Activated naive CD8-positive, alpha-beta T cell treated with anti-CD3 and anti-CD28 coated beads for 36 hours (primary cell): ENCODE measurements at regions not wholly inside any gene's neighbourhood (a gene's known extent, or its start where the extent isn't known, plus 50 kb on each side); places are given as distances from the start of the nearest gene placed in this dataset.
A peak's percentile ranks its signal among the peaks of the same experiment; 100 is the strongest.
"Not testable (repeated sequence)": the region's sequence is repeated elsewhere in the genome, so short reads cannot be mapped to it uniquely, and the experiment has no call there.

Source experiments
- DNase-seq: peaks from one replicate; pipeline ENCODE4 v3.0.0; 2021
- H3K27ac Mint-ChIP-seq: one replicate; pipeline ENCODE4 v1.8.0; 2022; ENCODE audit warnings: mild to moderate bottlenecking, moderate library complexity, mixed read lengths
- H3K27me3 Mint-ChIP-seq: one replicate; pipeline ENCODE4 v1.8.0; 2022; ENCODE audit warnings: mild to moderate bottlenecking, mixed read lengths
- H3K36me3 Mint-ChIP-seq: one replicate; pipeline ENCODE4 v1.8.0; 2021; ENCODE audit warnings: mild to moderate bottlenecking, mixed read lengths
- H3K4me1 Mint-ChIP-seq: one replicate; pipeline ENCODE4 v1.8.0; 2021; ENCODE audit warnings: mixed read lengths
- H3K4me3 Mint-ChIP-seq: one replicate; pipeline ENCODE4 v1.8.0; 2022; ENCODE audit warnings: mild to moderate bottlenecking, moderate library complexity, mixed read lengths
- H3K9me3 Mint-ChIP-seq: one replicate; pipeline ENCODE4 v1.8.0; 2022; ENCODE audit warnings: mixed read lengths

DNA sequence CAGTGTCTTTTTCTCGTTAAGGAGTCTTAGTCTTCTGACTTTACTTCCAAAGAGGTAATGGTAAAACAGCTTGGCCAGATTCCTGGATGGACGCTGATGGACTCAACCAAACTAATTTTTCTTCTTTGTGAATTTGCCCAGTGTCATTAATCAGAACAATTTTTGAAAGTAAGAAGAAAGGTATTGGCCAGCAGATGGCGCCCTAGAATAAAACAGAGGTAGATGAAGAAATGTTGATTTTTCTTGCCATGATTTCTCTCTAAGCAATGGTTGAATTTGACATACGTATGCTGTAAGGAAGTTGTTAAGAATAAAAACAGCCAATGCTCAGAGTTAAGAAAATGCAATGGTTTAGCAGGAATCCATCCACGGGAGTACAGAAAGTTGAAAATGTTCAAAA, 500.0 kb downstream of the DIRAS2 start:
- H3K36me3 Mint-ChIP-seq, result no peaks in the 10 kb centered on the region
- H3K4me3 Mint-ChIP-seq, result no peak overlapping the region
- peaks cover 23% of the 10 kb centered on the region for H3K27me3 Mint-ChIP-seq
- H3K4me1 Mint-ChIP-seq, result peaks cover 5% of the 10 kb centered on the region
- H3K27ac Mint-ChIP-seq, result no peak overlapping the region
- H3K9me3 Mint-ChIP-seq, result peaks cover 1% of the 10 kb centered on the region
- peak; percentile 7 for DNase-seq

DNA sequence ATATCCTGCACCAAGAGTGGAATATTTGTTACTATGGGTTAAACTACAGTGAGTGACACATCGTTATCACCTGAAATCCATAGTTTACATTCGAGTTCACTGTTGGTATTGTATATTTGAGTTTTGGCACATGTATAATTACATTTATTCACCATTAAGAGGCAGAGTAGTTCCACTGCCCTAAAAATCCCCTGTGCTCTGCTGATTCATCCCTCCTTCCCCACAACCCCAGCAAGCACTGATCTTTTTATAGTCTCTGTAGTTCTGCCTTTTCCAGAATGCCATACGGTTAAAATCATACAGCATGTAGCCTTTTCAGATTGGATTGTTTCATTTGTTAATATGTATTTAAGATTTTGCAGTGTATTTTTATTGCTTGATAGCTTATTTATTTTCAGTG, 495.2 kb downstream of the DIRAS2 start:
- Mint-ChIP-seq H3K4me3 (no peak overlapping the region), H3K9me3 (peaks cover 3% of the 10 kb centered on the region), H3K36me3 (no peaks in the 10 kb centered on the region), H3K4me1 (peaks cover 3% of the 10 kb centered on the region), H3K27me3 (peaks cover 16% of the 10 kb centered on the region), H3K27ac (no peak overlapping the region)
- DNase-seq, result no peak

DNA sequence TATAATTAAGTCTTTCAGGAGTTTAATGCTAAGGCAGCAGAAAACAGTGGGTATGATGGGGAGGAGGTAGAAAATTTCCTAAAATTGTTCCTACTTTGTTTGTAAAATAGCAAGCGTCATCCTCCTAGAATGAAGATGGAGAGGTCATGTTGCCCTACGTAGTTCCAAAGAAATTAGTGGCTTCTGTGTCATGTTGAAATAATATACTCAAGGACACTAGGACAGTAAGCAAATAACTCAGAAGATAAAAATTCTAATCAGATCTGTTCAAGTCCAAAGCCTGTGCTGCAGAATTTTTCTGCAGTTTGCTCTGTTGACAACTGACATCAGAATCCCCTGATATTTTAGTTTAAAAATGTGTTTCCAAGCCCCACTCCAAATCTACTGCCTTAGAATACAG, 486.3 kb downstream of the DIRAS2 start:
- Mint-ChIP-seq H3K36me3 (no peaks in the 10 kb centered on the region), H3K4me3 (no peak overlapping the region), H3K9me3 (peaks cover 2% of the 10 kb centered on the region)

DNA sequence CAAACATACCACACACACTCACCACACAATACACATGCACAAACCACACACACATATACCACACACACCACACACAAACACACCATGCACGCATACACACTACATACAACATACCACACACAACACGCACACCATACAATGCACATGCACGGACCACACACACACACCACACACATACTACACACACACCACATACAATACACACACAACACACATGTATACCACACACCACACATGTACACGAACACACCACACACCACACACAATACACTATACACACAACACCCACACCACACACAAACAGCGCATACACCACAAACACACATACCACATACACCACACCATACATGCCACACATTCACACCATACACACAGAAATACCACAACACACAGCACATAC, 480.3 kb downstream of the DIRAS2 start:
- DNase-seq, result no peak
- Mint-ChIP-seq H3K4me3 (no peak overlapping the region), H3K9me3 (no peaks in the 10 kb centered on the region), H3K36me3 (no peaks in the 10 kb centered on the region), H3K27me3 (no peaks in the 10 kb centered on the region), H3K4me1 (peaks cover 5% of the 10 kb centered on the region), H3K27ac (no peak overlapping the region)

More for the DNA sequence above, 486.3 kb downstream of the DIRAS2 start:
- Mint-ChIP-seq H3K4me1 (no peaks in the 10 kb centered on the region), H3K27ac (no peak overlapping the region), H3K27me3 (no peaks in the 10 kb centered on the region)
- DNase-seq, result no peak

DNA sequence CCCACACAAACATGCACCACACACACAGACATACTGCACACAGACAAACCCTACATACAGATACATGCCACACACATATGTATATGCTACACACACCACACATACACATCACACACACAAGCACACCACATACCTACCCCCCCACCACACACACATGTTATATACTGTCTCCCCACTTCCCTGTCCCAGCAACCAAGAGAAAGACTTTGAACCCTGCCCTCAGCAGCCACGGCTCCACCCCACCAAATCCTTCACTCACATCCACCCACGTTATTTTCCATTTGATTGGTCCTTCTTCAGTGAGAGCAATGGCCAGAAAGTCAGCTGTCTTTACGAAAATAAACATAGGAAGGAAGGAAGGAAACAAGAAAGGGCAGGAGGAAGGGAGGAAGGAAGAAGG, 479.8 kb downstream of the DIRAS2 start:
- Mint-ChIP-seq H3K27ac (no peak overlapping the region), H3K4me1 (peaks cover 5% of the 10 kb centered on the region), H3K4me3 (no peak overlapping the region), H3K27me3 (no peaks in the 10 kb centered on the region), H3K9me3 (no peaks in the 10 kb centered on the region), H3K36me3 (no peaks in the 10 kb centered on the region)
- DNase-seq, result no peak

- Mint-ChIP-seq H3K27ac (no peak overlapping the region), H3K36me3 (no peaks in the 10 kb centered on the region), H3K27me3 (no peaks in the 10 kb centered on the region), H3K9me3 (no peaks in the 10 kb centered on the region), H3K4me3 (no peak overlapping the region), H3K4me1 (peaks cover 5% of the 10 kb centered on the region)
- no peak for DNase-seq
Observed at GRCh38 chr9:90165281-90165680, 477.3 kb downstream of the DIRAS2 start.

DNA sequence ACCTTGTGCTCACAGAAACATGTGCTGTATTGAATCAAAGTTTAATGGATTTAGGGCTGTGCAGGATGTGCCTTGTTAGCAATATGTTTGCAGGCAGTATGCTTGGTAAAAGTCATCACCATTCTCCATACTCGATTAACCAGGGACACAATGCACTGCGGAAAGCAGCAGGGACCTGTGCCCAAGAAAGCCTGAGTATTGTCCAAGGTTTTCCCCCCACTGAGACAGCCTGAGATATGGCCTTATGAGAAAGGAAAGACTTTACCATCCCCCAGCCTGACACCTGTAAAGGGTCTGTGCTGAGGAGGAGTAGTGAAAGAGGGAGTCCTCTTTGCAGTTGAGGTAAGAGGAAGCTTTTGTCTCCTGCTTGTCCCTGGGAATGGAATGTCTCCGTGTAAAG, 476.2 kb downstream of the DIRAS2 start:
- H3K27ac Mint-ChIP-seq, H3K36me3 Mint-ChIP-seq, H3K4me3 Mint-ChIP-seq, H3K9me3 Mint-ChIP-seq, DNase-seq, H3K27me3 Mint-ChIP-seq, H3K4me1 Mint-ChIP-seq: not testable (repeated sequence)

DNA sequence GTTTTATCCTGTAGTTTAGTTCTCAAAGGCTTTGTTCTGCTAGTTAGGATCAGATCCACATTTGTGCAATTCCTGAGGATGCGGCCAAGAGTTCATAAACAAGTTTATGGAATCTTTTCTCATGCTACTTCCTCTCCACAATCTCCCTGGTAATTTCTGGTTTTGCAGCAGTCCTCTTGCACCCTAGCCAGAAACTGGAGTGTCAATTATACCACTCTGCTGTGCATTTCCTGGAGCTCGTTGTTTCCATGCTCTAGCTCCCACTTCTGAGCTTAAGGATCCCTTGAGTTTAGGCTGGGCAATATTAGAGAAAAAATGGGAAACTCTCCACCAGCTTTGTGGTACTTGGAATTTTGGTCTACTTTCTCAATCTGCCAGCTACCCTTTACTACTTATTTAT, 474.7 kb downstream of the DIRAS2 start:
- DNase-seq, result no peak
- H3K4me1 Mint-ChIP-seq, result no peaks in the 10 kb centered on the region
- H3K27ac Mint-ChIP-seq, result no peak overlapping the region
- H3K4me3 Mint-ChIP-seq, result no peak overlapping the region
- H3K9me3 Mint-ChIP-seq, result peaks cover 9% of the 10 kb centered on the region
- H3K27me3 Mint-ChIP-seq, result no peaks in the 10 kb centered on the region
- peaks cover 2% of the 10 kb centered on the region for H3K36me3 Mint-ChIP-seq

DNA sequence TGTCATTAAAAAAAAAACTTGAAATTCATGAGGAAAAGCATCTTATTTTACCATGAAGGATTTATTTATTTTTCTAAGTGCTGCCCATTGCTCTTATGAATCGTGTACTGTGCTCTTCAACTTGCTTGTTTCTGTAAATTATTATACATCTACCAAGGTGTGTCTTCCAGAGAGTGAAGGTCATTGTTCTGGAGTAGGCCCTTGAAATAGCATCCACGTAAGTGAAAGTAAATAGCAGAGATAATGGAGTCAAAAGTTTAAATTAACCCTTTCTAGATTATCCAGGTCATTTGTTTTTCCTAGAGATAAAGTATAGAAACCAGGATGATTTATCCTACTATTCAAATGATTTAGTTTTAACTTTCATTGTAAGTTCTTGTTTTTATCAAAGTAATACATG, 473.1 kb downstream of the DIRAS2 start:
- Mint-ChIP-seq H3K27ac (no peak overlapping the region), H3K36me3 (peaks cover 2% of the 10 kb centered on the region), H3K4me1 (no peaks in the 10 kb centered on the region), H3K9me3 (peaks cover 9% of the 10 kb centered on the region), H3K4me3 (no peak overlapping the region), H3K27me3 (no peaks in the 10 kb centered on the region)
- no peak for DNase-seq

DNA sequence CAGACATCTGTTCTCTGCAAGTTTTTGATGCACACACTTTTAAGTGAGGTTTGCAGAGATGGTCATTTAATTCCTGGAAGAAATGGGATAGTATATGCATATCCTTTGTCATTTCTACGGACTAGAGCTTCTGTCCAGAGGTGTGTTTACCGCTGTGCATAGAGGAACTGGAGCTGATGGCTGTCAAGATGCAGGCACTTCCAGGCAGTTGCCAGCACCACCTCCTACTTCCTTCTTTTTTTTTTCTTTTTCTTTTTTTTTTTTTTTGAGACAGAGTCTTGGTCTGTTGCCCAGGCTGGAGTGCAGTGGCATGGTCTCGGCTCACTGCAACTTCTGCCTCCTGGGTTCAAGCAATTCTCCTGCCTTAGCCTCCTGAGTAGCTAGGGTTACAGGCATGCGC, 468.7 kb downstream of the DIRAS2 start:
- H3K36me3 Mint-ChIP-seq, H3K4me3 Mint-ChIP-seq, H3K9me3 Mint-ChIP-seq, H3K27ac Mint-ChIP-seq, H3K4me1 Mint-ChIP-seq, DNase-seq, H3K27me3 Mint-ChIP-seq: not testable (repeated sequence)

GRCh38 chr9:90174346-90174745, 468.3 kb downstream of the DIRAS2 start:
- H3K27ac Mint-ChIP-seq, DNase-seq, H3K27me3 Mint-ChIP-seq, H3K36me3 Mint-ChIP-seq, H3K9me3 Mint-ChIP-seq, H3K4me1 Mint-ChIP-seq, H3K4me3 Mint-ChIP-seq: not testable (repeated sequence)

GRCh38 chr9:90175257-90175656, 467.4 kb downstream of the DIRAS2 start:
- Mint-ChIP-seq H3K27ac (no peak overlapping the region), H3K36me3 (peaks cover 2% of the 10 kb centered on the region), H3K4me3 (no peak overlapping the region), H3K4me1 (no peaks in the 10 kb centered on the region), H3K27me3 (no peaks in the 10 kb centered on the region), H3K9me3 (peaks cover 9% of the 10 kb centered on the region)
- DNase-seq, result no peak

DNA sequence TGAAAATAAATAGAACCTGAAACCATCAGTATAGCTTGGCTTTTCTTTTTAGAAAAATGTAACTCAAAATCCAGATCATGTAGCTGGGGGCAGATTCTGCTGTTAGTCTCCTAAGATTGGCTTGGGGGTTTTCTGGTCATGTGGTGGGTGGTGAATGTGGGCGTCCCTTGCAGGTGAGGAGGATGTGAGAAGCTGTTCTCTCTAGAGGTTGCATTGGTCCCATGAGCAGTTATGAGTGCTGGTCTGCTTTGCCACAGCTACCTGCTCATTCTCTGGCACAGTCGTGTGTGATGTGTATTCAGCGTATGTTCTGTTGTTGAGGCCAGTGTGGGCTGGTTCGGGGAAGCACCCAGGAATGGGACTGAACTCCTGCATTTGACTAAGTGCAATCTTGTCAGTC, 466.8 kb downstream of the DIRAS2 start:
- no peak for DNase-seq
- H3K4me3 Mint-ChIP-seq, result no peak overlapping the region
- H3K36me3 Mint-ChIP-seq, result peaks cover under 1% of the 10 kb centered on the region
- H3K4me1 Mint-ChIP-seq, result no peaks in the 10 kb centered on the region
- no peaks in the 10 kb centered on the region for H3K27me3 Mint-ChIP-seq
- H3K27ac Mint-ChIP-seq, result no peak overlapping the region
- peaks cover 7% of the 10 kb centered on the region for H3K9me3 Mint-ChIP-seq

DNA sequence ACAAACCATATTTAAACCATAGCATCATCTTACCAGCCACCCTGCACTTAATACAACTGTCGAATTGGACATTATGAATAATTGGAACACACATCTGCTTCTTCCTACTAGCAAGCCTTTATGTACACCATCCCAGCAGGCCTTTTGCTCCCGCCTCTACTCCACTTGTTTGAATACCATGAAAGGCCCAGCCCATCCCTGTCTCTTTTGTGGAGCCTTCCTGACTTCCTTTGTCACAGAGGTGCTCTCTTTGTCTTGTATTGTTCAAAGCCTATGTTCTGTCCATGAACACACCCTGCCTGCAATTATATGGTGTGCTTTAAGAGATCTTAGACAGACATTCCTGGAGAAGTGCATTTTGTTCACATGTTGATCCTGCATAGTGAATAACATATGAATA, 465.7 kb downstream of the DIRAS2 start:
- no peak for DNase-seq
- Mint-ChIP-seq H3K27me3 (no peaks in the 10 kb centered on the region), H3K36me3 (no peaks in the 10 kb centered on the region), H3K4me3 (no peak overlapping the region), H3K9me3 (no peaks in the 10 kb centered on the region), H3K27ac (no peak overlapping the region), H3K4me1 (no peaks in the 10 kb centered on the region)

GRCh38 chr9:90180381-90180780, 462.2 kb downstream of the DIRAS2 start:
- no peaks in the 10 kb centered on the region for H3K4me1 Mint-ChIP-seq

DNA sequence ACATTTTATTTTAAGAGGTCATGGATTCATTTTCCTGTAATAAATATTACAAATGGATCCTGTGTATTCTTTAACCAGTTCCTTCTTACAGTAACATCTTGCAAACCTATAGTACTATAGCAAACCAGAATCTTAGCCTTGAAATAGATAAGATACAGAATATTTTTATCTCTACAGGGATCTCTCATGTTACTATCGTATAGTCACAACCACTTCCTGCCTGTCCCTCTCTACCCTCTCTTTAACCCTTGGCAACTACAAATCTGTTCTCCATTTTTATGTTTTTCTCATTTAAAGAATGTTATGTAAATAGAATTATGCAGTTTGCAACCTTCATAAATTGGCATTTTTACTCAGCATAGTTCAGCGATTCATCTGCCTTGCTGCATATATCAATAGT, 454.0 kb downstream of the DIRAS2 start:
- Mint-ChIP-seq H3K36me3 (peaks cover 5% of the 10 kb centered on the region), H3K27me3 (peaks cover 8% of the 10 kb centered on the region), H3K9me3 (peaks cover 14% of the 10 kb centered on the region), H3K4me1 (peaks cover 11% of the 10 kb centered on the region), H3K4me3 (no peak overlapping the region), H3K27ac (no peak overlapping the region)
- no peak for DNase-seq

More at GRCh38 chr9:90180381-90180780, 462.2 kb downstream of the DIRAS2 start:
- no peak for DNase-seq
- H3K27ac Mint-ChIP-seq, result no peak overlapping the region
- no peak overlapping the region for H3K4me3 Mint-ChIP-seq
- no peaks in the 10 kb centered on the region for H3K27me3 Mint-ChIP-seq
- H3K9me3 Mint-ChIP-seq, result no peaks in the 10 kb centered on the region
- no peaks in the 10 kb centered on the region for H3K36me3 Mint-ChIP-seq

- DNase-seq, result no peak
- Mint-ChIP-seq H3K27me3 (peaks cover 8% of the 10 kb centered on the region), H3K27ac (no peak overlapping the region), H3K4me3 (no peak overlapping the region), H3K36me3 (peaks cover 5% of the 10 kb centered on the region), H3K9me3 (peaks cover 14% of the 10 kb centered on the region), H3K4me1 (peaks cover 11% of the 10 kb centered on the region)
Observed at GRCh38 chr9:90189306-90189705, 453.3 kb downstream of the DIRAS2 start.
